Femur (tissue), 1 donor: ENCODE measurements at regions not wholly inside any gene's neighbourhood (a gene's known extent, or its start where the extent isn't known, plus 50 kb on each side); places are given as distances from the start of the nearest gene placed in this dataset.
"Not testable (repeated sequence)": the region's sequence is repeated elsewhere in the genome, so short reads cannot be mapped to it uniquely, and the experiment has no call there.

ENCODE experiments used
- DNase-seq: peaks from one replicate; pipeline ENCODE4 v3.0.0-alpha.2; 2017

DNA sequence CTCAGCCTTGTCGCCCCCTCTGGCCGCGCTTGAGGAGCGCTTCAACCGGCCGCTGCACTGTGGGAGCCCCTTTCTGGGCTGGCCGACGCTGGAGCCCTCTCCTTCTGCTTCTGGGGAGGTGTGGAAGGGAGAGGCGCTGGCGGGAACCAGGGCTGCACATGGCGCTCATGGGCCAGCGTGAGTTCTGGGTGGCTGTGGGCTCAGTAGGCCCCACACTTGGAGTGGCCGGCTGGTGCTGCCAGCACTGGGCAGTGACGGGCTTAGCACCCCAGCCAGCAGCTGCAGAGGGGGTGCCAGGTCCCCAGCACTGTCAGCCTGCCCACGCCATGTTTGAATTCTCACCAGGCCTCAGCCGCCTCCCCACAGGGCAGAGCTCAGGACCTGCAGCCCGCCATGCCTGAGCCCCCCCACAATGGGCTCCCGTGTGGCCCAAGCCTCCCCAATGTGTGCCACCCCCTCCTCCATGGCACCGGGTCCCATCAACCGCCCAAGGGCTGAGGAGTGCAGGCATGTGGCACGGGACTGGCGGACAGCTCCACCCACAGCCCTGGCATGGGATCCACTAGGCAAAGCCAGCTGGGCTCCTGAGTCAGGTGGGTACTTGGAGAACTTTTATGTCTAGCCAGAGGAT lies 615.2 kb downstream of the TRIML1 start:
- no peak for DNase-seq

DNA sequence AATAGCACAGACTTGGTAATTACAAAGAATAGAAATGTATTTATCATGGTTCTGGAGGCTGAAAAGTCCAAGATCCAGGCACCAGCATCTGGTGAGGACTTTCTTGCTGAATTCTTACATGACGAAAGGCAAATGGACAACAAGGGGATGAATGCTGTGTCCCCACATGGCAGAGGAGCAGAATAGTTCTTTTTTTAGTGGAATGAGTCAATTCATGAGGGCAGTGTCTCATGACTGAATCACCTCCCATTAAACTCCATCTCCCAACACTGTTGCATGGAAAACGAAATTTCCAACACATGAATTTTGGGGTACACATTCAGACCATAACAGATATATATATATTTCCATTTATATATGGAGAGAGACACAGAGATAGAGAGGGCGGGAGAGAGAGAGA lies 628.3 kb downstream of the TRIML1 start:
- no peak for DNase-seq

DNA sequence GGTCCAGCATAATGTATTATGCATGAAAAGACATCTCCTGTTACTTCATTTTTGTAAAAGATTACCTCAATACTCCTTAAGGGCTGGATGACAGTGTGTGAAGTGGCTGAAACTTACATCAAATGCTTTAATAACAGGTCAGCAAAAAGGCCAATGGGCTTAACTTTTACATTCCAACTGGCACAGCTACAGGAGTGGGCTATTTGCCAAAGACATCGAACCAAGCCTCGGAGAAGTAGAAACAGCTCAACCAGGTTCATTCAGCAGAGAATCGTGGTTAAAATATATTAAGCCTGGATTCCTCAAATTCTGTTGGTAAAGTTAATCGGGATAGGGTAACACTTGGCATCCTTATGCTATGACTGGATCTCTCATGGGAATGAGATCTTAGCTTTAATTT lies 639.7 kb downstream of the TRIML1 start:
- DNase-seq = no peak

GRCh38 chr4:188779581-188779980 lies 640.3 kb downstream of the TRIML1 start:
- DNase-seq = no peak

DNA sequence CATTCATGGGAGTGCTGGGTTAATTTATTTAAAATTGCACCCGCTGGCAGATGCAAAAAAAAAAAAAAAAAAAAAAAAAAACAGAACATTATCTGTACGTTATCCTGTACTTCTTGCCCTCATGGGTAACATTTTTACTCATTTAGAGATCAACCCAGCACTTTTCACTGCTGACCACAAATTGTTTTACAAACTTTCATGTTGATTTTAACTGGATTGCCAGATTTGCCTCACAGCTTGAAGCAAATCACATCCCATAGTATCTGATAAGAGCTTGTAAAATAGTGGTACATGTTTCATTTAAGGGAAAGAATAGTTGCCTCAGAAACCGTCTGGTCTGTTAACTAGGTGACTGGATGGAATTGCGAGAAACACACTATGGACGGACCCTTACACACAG lies 640.8 kb downstream of the TRIML1 start:
- no peak for DNase-seq

DNA sequence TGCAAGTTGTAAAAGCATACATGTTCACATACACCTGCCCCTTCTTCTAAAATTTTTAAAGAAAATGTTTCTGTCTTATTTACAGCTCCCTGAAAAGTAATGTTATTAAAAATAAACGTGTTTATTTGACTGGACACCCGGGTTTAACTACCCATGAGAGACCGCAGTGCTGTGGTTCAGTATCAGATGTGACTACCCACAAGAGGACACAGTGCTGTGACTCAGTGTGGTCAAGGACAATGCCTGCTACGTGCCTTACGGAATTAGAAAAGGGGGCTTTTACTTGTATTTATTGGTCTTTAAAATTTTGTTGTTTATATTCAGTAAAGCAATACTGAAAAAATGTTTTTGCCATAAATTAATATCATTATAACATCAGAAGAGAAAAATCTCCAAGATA lies 641.4 kb downstream of the TRIML1 start:
- no peak for DNase-seq

DNA sequence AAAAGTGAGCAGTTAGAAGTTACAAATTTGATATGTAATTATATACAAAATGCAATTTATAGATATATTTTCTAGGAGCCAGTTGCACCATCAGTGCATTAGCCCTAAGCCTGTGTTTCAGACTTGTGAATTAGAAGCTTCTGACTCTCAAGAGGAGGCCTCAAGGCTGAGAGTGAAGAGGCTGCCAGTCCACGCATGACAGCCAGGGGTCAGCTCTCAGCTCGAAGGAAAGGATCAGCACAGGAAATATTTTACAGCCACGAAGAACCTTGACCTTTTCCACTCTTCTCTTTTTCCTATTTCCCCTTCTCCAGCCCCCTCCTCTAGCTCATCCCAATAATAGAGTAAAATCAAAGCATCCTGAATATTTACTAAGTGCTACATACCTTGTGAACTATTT lies 642.4 kb downstream of the TRIML1 start:
- DNase-seq = no peak

- DNase-seq = no peak
Measured at GRCh38 chr4:188783175-188783574, 643.9 kb downstream of the TRIML1 start.

DNA sequence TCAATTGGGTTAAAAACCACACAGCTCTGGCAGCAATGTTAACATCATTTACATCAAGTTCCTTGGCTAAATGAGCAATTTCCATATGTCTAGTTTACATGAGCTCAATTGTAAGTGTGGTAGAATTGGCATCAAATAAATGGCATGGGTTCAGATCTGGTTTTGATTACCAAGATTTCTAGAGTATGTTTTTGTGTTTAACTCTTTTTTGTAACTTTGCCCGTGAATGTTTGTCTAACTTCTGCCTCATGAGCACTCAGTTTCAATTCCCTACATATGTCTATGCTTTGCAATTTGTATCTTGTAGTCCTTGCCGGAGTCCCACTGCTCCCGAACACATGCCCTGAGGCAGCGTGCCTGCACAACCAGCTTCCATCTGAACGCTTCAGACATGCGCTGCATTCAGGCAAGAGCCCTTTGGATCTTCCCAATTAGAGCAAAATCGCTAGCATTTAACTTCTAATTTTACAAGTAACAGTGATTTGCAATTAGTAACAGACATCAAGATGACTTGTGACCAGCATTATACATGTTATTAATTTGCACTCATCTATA lies 644.4 kb downstream of the TRIML1 start:
- DNase-seq = no peak

DNA sequence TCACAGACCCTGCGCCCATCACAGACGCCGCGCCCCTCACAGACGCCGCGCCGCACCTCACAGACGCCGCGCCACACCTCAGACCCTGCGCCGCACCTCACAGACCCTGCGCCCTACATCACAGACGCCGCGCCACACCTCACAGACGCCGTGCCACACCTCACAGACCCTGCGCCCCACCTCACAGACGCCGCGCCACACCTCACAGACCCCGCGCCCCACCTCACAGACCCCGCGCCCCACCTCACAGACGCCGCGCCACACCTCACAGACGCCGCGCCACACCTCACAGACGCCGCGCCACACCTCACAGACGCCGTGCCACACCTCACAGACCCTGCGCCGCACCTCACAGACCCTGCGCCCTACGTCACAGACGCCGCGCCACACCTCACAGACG lies 657.4 kb downstream of the TRIML1 start:
- not testable (repeated sequence) for DNase-seq

DNA sequence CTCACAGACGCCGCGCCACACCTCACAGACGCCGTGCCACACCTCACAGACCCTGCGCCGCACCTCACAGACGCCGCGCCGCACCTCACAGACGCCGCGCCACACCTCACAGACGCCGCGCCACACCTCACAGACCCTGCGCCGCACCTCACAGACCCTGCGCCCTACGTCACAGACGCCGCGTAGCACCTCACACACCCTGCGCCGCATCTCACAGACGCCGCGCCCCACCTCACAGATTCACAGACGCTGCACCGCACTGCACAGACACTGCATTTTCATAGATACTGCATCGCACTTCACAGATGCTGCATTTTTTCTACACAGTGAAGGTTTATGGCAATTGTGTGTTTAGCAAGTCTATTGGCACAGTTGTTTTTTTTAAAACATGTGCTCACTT lies 657.8 kb downstream of the TRIML1 start:
- DNase-seq = not testable (repeated sequence)

DNA sequence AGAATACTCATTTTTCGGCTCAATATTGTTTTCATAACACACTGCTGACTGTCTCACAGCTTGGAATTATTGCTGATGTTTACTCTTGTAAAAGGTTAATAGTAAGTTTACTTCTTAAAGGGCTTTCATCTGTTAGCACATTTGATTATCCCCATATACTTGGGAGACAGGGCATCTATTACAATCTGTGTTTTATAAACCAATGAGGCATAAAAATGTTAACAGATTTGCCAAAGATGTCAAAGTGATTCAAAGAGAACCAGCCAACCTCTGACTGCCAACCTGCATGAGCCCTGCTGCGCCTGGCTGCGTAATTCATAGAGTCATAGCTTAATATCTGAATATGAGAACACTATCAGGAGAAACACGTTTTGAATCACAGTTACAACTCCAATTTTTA lies 665.6 kb downstream of the TRIML1 start:
- DNase-seq = no peak

DNA sequence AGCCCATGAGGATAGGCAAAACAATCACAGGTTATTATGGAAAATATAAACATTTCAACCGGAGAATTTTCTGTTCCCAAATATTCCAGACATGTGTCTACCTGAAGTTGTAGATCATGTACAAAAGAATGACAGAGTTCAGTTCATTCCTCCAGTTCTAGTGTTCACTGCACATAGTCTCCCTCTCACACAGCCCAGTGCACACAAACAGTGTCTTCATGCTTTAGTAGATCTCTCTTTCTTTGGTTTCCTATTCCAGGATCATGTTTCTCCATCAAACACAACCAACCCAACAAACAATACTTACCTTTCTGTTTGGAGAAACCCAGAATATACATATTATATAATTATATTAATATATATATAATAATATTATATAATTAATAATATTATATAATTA lies 671.9 kb downstream of the TRIML1 start:
- no peak for DNase-seq

- no peak for DNase-seq
Measured at GRCh38 chr4:188812644-188813043, 673.4 kb downstream of the TRIML1 start.

GRCh38 chr4:188818300-188818699 lies 679.1 kb downstream of the TRIML1 start:
- no peak for DNase-seq

DNA sequence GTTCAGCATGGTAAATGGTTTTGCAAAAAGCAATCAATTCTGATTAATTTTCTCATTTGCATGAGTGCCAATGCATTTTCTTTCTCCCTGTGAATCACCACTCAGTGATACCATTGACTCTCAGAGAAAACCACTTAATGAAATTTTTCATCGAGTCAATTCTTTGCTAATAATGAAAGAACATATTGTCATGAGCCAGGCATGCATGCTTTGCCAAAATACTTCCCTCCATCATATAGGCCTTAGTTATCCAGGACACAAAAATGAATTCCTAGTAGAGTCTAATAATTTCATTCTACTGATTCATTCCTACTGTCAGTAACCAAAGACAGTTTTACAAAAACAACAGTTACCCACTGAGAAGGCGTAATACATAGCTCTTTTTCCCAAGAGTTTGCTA lies 680.0 kb downstream of the TRIML1 start:
- no peak for DNase-seq

GRCh38 chr4:188821500-188821899 lies 682.3 kb downstream of the TRIML1 start:
- DNase-seq = no peak

DNA sequence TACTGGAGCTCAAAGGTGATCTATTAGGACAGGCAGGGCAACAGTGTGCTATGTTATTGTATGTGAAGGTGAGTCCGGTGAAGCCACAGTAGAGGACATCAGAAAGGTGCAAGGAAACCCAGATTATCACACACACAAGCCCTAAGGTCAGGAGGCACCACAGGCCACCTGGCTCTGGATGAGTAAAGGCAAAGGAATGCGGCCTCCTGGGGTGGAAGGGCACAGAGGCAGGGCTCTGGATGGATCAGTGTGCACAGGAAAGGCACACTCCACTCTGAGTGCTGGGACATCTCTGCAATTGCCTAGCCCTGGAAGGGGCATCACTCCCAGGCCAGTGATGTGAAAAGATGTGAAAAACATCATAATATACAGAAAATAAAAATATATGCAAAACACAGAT lies 683.5 kb downstream of the TRIML1 start:
- DNase-seq = no peak

DNA sequence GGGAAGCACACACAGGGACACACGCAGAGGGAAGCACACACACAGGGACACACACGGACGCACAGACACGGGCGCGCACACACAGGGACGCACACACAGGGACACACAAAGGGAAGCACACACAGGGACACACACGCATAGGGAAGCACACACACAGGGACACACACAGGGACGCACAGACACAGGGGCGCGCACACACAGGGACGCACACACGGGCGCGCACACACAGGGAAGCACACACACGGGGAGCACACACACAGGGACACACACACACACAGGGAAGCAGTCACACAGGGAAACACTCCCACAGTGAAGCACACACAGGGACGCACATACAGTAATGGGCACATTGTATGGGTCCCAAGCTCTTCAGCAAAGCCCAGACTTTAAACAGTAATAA lies 685.3 kb downstream of the TRIML1 start:
- DNase-seq = no peak

- no peak for DNase-seq
Measured at GRCh38 chr4:188826393-188826792, 687.2 kb downstream of the TRIML1 start.

DNA sequence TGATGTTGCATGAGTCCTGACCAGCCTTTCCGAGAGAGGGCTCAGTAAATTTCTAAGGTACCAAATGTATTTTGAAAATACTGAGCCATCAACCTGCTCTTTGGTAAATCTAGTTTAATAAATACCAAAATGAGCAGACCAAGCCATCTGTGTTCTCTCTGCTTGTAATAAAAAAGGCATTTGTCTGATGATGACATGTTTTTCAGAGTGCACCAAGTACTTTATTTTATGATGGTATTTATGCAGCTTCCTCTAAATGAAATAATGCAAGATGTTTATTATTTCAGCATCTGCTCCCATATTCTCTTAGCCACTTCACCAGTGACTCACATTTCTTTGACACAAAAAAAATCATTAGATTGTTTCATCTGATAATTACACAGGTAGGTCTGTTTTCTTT lies 700.5 kb downstream of the TRIML1 start:
- DNase-seq = no peak

GRCh38 chr4:188841523-188841922 lies 702.3 kb downstream of the TRIML1 start:
- DNase-seq = no peak

GRCh38 chr4:188854436-188854835 lies 715.2 kb downstream of the TRIML1 start:
- no peak for DNase-seq

GRCh38 chr4:188858696-188859095 lies 719.5 kb downstream of the TRIML1 start:
- no peak for DNase-seq

- DNase-seq = no peak
Measured at GRCh38 chr4:188864741-188865140, 725.5 kb downstream of the TRIML1 start.
